ENCODE measurements at regions not wholly inside any gene's neighbourhood (a gene's known extent, or its start where the extent isn't known, plus 50 kb on each side); places are given as distances from the start of the nearest gene placed in this dataset.

- no peak for DNase-seq
Measured at GRCh38 chr11:26278354-26278753, 53.6 kb upstream of the ANO3 start.

Measured in NCI-H2171 treated with DMSO at 0.1 percent for 48 hours (cell line).